Effector CD8-positive, alpha-beta T cell (primary cell): ENCODE measurements at regions not wholly inside any gene's neighbourhood (a gene's known extent, or its start where the extent isn't known, plus 50 kb on each side); places are given as distances from the start of the nearest gene placed in this dataset.
"Not testable (repeated sequence)": the region's sequence is repeated elsewhere in the genome, so short reads cannot be mapped to it uniquely, and the experiment has no call there.

Experiments used
- DNase-seq: peaks from one replicate; lab custom pipeline; 2025; lab: John Stamatoyannopoulos, UW

GRCh38 chr2:226168496-226169160, 631.0 kb downstream of the IRS1 start:
- no peak for DNase-seq

- DNase-seq: no peak
These were observed 635.1 kb downstream of the IRS1 start for GRCh38 chr2:226164512-226164911.

GRCh38 chr2:226160617-226161016, 639.0 kb downstream of the IRS1 start:
- not testable (repeated sequence) for DNase-seq

GRCh38 chr2:226159875-226160479, 639.6 kb downstream of the IRS1 start:
- DNase-seq: no peak

DNA sequence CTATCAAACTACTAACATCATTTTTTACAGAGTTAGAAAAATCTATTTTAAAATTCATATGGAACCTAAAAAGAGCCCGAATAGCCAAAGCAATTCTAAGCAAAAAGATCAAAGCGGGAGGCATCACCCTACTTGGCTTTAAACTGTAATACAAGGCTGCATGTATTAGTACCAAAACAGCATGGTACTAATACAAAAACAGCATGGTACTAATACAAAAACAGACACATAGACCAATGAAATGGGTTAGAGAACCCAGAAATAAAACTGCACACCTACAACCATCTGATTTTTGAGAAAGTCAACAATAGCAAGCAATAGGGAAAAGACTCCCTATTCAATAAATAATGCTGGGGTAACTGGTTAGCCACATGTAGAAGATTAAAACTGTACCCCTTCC, 640.7 kb downstream of the IRS1 start:
- no peak for DNase-seq

GRCh38 chr2:226158229-226158628, 641.4 kb downstream of the IRS1 start:
- DNase-seq: no peak

- no peak for DNase-seq
These were observed 644.3 kb downstream of the IRS1 start for GRCh38 chr2:226155093-226155875.

DNA sequence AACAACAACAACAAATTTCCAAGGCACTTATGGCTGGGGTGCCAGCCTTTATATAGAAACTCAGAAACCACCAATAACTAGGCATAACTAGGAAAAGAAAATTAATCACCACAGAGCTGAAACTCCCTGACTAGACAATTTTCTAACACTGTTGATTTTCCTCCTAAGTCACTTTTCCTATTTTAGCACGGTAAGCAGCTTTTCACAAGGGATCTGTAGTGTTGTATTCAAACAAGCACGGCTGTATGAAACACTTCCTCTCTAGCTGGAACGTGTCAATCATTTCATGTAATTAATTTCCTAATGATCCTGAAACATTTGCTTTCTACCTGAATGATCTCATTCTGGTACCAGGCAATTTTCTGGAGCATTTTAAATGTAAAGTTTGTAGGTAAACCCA, 645.0 kb downstream of the IRS1 start:
- no peak for DNase-seq

GRCh38 chr2:226153553-226153952, 646.1 kb downstream of the IRS1 start:
- DNase-seq: no peak

- no peak for DNase-seq
These were observed 648.5 kb downstream of the IRS1 start for GRCh38 chr2:226151157-226151556.

- DNase-seq: no peak
These were observed 656.5 kb downstream of the IRS1 start for GRCh38 chr2:226143091-226143490.

- no peak for DNase-seq
These were observed 657.2 kb downstream of the IRS1 start for GRCh38 chr2:226142463-226142862.

DNA sequence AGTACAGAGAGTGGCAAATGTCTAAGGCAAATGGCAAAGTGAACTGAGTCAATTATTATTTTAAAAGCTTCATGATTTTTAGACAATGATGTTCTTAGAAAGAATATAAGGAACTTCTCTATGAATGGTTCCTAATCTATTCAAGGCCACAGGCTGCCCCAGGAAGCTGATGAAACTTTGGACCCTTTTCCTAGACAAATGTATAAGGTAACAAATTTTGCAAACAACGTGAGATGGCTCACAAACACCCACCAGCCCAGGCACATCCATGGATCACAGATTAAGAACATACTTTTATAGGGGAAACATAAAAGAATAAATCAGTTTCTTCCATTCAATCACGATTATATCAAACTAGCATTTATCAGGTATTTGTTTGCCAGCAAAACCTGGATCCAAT, 659.0 kb downstream of the IRS1 start:
- no peak for DNase-seq

GRCh38 chr2:226139759-226140158, 659.9 kb downstream of the IRS1 start:
- DNase-seq: no peak

DNA sequence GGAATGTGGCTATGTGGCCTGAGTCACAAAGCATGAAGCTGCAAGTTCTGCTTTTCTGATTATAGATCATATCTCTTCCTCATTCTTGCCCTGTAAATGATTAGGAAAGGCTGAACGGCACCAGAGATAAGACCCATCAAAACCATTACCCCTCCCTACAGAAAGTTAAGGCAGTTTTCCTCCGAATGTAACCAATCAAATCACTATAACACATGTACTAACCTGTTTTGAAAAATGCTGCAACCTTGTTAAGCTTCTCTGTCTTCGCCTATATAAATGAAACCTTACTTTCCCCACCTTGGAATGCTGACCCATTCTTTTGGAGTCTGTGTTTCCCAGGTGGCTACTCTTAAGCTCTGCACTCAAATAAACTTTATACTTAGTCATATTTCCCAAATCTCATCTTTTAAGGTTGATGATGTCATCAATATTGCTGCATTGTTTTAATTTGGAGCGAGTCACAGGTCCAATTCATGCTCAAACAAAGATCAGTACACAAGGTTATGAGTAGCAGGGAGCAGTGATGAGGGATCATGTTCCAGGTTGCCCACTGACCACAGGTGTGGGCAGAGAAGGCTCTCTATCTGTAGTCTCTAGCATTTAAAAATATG, 662.3 kb downstream of the IRS1 start:
- DNase-seq: no peak

- no peak for DNase-seq
These were observed 662.9 kb downstream of the IRS1 start for GRCh38 chr2:226136739-226137138.

- DNase-seq: no peak
These were observed 663.6 kb downstream of the IRS1 start for GRCh38 chr2:226135861-226136548.

DNA sequence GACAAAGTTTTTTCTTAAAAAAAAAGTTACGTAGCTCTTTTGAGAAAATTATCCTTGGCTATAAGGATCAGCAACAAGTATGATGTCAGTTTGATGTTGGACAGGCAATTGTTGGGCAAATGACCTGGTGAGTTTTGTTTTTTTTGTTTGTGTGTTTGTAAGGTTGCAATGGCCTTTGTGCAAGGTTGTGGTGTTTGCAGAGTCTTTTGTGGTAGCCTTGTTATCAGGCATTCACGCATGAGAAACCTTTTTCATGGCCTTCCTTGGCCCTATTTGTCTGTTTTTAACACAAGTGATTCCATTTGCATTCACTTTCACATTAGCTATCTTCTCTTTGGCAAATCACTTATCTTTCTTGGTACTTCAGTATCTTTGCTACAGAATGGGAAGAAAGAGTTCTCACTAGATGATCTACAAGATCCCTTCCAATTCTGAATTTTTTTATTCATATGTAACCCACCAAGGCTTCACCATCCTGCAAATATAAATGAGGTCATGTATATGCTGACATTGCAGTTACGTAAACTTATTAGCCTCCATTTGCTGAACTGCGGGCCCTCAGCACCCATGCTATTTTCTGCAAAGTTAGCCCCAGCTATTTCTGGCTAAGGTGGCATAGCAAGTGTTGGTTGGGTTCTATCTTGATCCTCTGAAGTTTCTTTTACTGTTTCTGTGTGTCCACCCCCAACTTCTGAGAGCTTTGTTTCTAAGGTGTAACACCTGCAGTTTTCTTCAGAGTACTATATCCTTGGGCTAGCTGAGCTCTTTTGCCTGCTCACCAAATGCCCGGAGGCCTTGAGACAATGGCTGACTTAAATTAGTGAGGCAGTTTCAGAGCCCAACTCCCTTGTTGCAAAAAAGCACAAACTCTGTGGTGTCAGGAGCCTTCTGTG, 667.1 kb downstream of the IRS1 start:
- no peak for DNase-seq

- no peak for DNase-seq
These were observed 668.3 kb downstream of the IRS1 start for GRCh38 chr2:226131299-226131784.

- DNase-seq: no peak
These were observed 669.4 kb downstream of the IRS1 start for GRCh38 chr2:226130192-226130591.

- DNase-seq: no peak
These were observed 671.9 kb downstream of the IRS1 start for GRCh38 chr2:226127682-226128081.
